ENCODE measurements at regions not wholly inside any gene's neighbourhood (a gene's known extent, or its start where the extent isn't known, plus 50 kb on each side); places are given as distances from the start of the nearest gene placed in this dataset.

DNA sequence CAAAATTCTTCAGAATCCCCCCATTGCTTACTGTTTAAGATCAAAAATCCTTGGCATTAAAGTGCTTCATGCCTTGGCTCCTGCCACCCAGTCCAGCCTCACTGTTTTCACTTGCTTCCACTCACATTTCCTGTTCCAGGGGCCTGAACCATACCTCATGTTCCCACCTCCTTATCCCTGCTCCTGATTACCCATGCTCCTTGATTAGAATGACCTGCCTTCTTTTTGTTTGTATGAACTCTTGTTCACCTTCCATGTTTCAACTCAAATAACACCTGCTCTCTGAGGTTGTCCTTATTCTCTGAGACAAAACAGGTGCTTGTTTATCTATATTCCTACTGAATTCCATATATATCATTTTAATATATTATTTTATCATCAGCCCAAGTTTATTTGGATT is 77.1 kb upstream of the VSTM2A start:
- no peak overlapping the region for H2AFZ ChIP-seq (ENCODE audit: insufficient read depth, low read depth, low read length, poor library complexity, severe bottlenecking)
- no peak overlapping the region for H3K4me3 ChIP-seq (replicated peaks in 1 of 3; ENCODE audit: low read depth in 2 of 3, low read length in 3 of 3)
- H3K27me3 ChIP-seq (ENCODE audit: control insufficient read depth in 2 of 2, insufficient read depth in 2 of 2, low read length in 2 of 2): no peaks in the 10 kb centered on the region
- H3K27me3 Mint-ChIP-seq (ENCODE audit: low read depth in 3 of 3): peaks cover 0 to 2% (median 0%) of the 10 kb centered on the region in 3 donors
- no peaks in the 10 kb centered on the region for H3K4me1 ChIP-seq (ENCODE audit: control insufficient read depth in 1 of 2, insufficient read depth in 2 of 2, low read length in 2 of 2)
- no peaks in the 10 kb centered on the region for H3K79me2 ChIP-seq (ENCODE audit: insufficient read depth, low read length)
- H3K9me3 ChIP-seq (replicated peaks in 1 of 2; ENCODE audit: control insufficient read depth in 1 of 2, insufficient read depth in 1 of 2, low read length in 2 of 2): peaks cover 15 to 25% of the 10 kb centered on the region in 2 donors
- H3K36me3 Mint-ChIP-seq: no peaks in the 10 kb centered on the region
- intact Hi-C loops (cut with micrococcal nuclease): no loop called here
- no peak for DNase-seq
- TF ChIP-seq, protein P1, sequence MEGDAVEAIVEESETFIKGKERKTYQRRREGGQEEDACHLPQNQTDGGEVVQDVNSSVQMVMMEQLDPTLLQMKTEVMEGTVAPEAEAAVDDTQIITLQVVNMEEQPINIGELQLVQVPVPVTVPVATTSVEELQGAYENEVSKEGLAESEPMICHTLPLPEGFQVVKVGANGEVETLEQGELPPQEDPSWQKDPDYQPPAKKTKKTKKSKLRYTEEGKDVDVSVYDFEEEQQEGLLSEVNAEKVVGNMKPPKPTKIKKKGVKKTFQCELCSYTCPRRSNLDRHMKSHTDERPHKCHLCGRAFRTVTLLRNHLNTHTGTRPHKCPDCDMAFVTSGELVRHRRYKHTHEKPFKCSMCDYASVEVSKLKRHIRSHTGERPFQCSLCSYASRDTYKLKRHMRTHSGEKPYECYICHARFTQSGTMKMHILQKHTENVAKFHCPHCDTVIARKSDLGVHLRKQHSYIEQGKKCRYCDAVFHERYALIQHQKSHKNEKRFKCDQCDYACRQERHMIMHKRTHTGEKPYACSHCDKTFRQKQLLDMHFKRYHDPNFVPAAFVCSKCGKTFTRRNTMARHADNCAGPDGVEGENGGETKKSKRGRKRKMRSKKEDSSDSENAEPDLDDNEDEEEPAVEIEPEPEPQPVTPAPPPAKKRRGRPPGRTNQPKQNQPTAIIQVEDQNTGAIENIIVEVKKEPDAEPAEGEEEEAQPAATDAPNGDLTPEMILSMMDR (IDR thresholded peaks at IDR 0.05): no peak
- H4K20me1 ChIP-seq (ENCODE audit: insufficient read depth, low read length): no peaks in the 10 kb centered on the region
- H3K27ac ChIP-seq (ENCODE audit: low read depth in 1 of 2, low read length in 2 of 2): no peak overlapping the region
- H3K27ac Mint-ChIP-seq: no peak overlapping the region
- H3K4me1 Mint-ChIP-seq: no peaks in the 10 kb centered on the region
- H3K9ac ChIP-seq (ENCODE audit: insufficient read depth, low read length, poor library complexity, severe bottlenecking): no peak overlapping the region
- no peaks in the 10 kb centered on the region for H3K36me3 ChIP-seq (replicated peaks in 1 of 2; ENCODE audit: control insufficient read depth in 1 of 2, insufficient read depth in 2 of 2, low read length in 2 of 2)
- H3K4me2 ChIP-seq (replicated peaks; ENCODE audit: extremely low read depth, low read length, poor library complexity, severe bottlenecking): no peak overlapping the region
- peaks cover 6 to 21% (median 12%) of the 10 kb centered on the region in 7 donors for H3K9me3 Mint-ChIP-seq
- no peak overlapping the region for H3K4me3 Mint-ChIP-seq

GRCh38 chr7:54469740-54470139 is 72.4 kb upstream of the VSTM2A start:
- no peak for DNase-seq
- Histone ChIP-seq H3K4me2 (replicated peaks; ENCODE audit: extremely low read depth, low read length, poor library complexity, severe bottlenecking) (no peak overlapping the region), H3K9ac (ENCODE audit: insufficient read depth, low read length, poor library complexity, severe bottlenecking) (no peak overlapping the region), H3K79me2 (ENCODE audit: insufficient read depth, low read length) (no peaks in the 10 kb centered on the region), H3K9me3 (replicated peaks in 1 of 2; ENCODE audit: control insufficient read depth in 1 of 2, insufficient read depth in 1 of 2, low read length in 2 of 2) (peaks cover 38 to 43% of the 10 kb centered on the region in 2 donors), H4K20me1 (ENCODE audit: insufficient read depth, low read length) (no peaks in the 10 kb centered on the region), H3K36me3 (replicated peaks in 1 of 2; ENCODE audit: control insufficient read depth in 1 of 2, insufficient read depth in 2 of 2, low read length in 2 of 2) (no peaks in the 10 kb centered on the region), H3K27ac (ENCODE audit: low read depth in 1 of 2, low read length in 2 of 2) (no peak overlapping the region), H2AFZ (ENCODE audit: insufficient read depth, low read depth, low read length, poor library complexity, severe bottlenecking) (no peak overlapping the region), H3K4me3 (replicated peaks in 1 of 3; ENCODE audit: low read depth in 2 of 3, low read length in 3 of 3) (no peak overlapping the region), H3K27me3 (ENCODE audit: control insufficient read depth in 2 of 2, insufficient read depth in 2 of 2, low read length in 2 of 2) (no peaks in the 10 kb centered on the region), H3K4me1 (ENCODE audit: control insufficient read depth in 1 of 2, insufficient read depth in 2 of 2, low read length in 2 of 2) (no peaks in the 10 kb centered on the region)
- Mint-ChIP-seq H3K27ac (no peak overlapping the region), H3K4me1 (no peaks in the 10 kb centered on the region), H3K9me3 (peaks cover 4 to 33% (median 20%) of the 10 kb centered on the region in 7 donors), H3K4me3 (no peak overlapping the region), H3K27me3 (ENCODE audit: low read depth in 3 of 3) (no peaks in the 10 kb centered on the region), H3K36me3 (no peaks in the 10 kb centered on the region)
- TF ChIP-seq, protein P1 (IDR thresholded peaks at IDR 0.05): no peak
- 100% methylated on average over 2 of the region's 10 CpGs for WGBS (ENCODE audit: insufficient coverage)
- intact Hi-C loops (cut with micrococcal nuclease): no loop called here

Data from CD14-positive monocyte (primary cell).